ENCODE measurements at regions not wholly inside any gene's neighbourhood (a gene's known extent, or its start where the extent isn't known, plus 50 kb on each side); places are given as distances from the start of the nearest gene placed in this dataset.

GRCh38 chr13:100961186-100961585 is 286.6 kb upstream of the TMTC4 start:
- TF ChIP-seq CTCF (conservative IDR thresholded peaks at IDR 0.05; ENCODE audit: low read depth, low read length) (no peak), POLR2A (IDR thresholded peaks at IDR 0.05; ENCODE audit: low read depth, low read length) (no peak), SMC3 (IDR thresholded peaks at IDR 0.05; ENCODE audit: low read depth, low read length) (no peak), MXI1 (IDR thresholded peaks at IDR 0.05; ENCODE audit: borderline replicate concordance, low read depth, low read length) (no peak), RCOR1 (IDR thresholded peaks at IDR 0.05; ENCODE audit: insufficient replicate concordance, low read length) (no peak), RFX5 (IDR thresholded peaks at IDR 0.05; ENCODE audit: low read depth, low read length) (no peak), RAD21 (IDR thresholded peaks at IDR 0.05; ENCODE audit: low read length) (no peak), MAFK (IDR thresholded peaks at IDR 0.05; ENCODE audit: low read depth, low read length) (no peak), BHLHE40 (IDR thresholded peaks at IDR 0.05; ENCODE audit: low read depth, low read length) (no peak), FOS (IDR thresholded peaks at IDR 0.05; ENCODE audit: low read depth, low read length) (no peak), CEBPB (IDR thresholded peaks at IDR 0.05; ENCODE audit: low read depth, low read length) (no peak), CHD1 (IDR thresholded peaks at IDR 0.05; ENCODE audit: low read depth, low read length) (no peak)
